Esophagus (tissue), 2 donors: ENCODE measurements at regions not wholly inside any gene's neighbourhood (a gene's known extent, or its start where the extent isn't known, plus 50 kb on each side); places are given as distances from the start of the nearest gene placed in this dataset.

ENCODE experiments used
- H3K27ac ChIP-seq, 2 donors: one replicate each; pipeline ENCODE4 v1.5.1; 2013; ENCODE audit warnings: low read depth in 2 of 2, mild to moderate bottlenecking in 2 of 2, inconsistent platforms in 1 of 2, low read length in 1 of 2, moderate library complexity in 1 of 2
- H3K27me3 ChIP-seq, 2 donors: one replicate each; pipeline ENCODE4 v1.6.1; 2013; ENCODE audit warnings: low read length in 2 of 2, control low read depth in 1 of 2, mild to moderate bottlenecking in 1 of 2; ENCODE audit not compliant: insufficient read depth in 2 of 2, control insufficient read depth in 1 of 2
- H3K36me3 ChIP-seq, 2 donors: one replicate each; pipeline ENCODE4 v1.6.1; 2013; ENCODE audit warnings: low read length in 1 of 2; ENCODE audit not compliant: control insufficient read depth in 2 of 2, insufficient read depth in 2 of 2
- H3K4me1 ChIP-seq, 2 donors: one replicate each; pipeline ENCODE4 v1.6.1; 2013; ENCODE audit warnings: low read length in 1 of 2; ENCODE audit not compliant: control insufficient read depth in 2 of 2, insufficient read depth in 2 of 2
- H3K4me3 ChIP-seq, 2 donors: one replicate each; pipeline ENCODE4 v1.5.1; 2013; ENCODE audit warnings: low read length in 2 of 2, mild to moderate bottlenecking in 2 of 2, low read depth in 1 of 2, moderate library complexity in 1 of 2
- H3K9me3 ChIP-seq, 2 donors: one replicate each; pipeline ENCODE4 v1.6.1; 2013; ENCODE audit warnings: mild to moderate bottlenecking in 2 of 2, low read depth in 1 of 2, low read length in 1 of 2, moderate library complexity in 1 of 2; ENCODE audit not compliant: control insufficient read depth in 2 of 2, insufficient read depth in 1 of 2
- WGBS, 2 donors: extraction: QIAGEN DNeasy Blood & Tissue Kit; methylation state at CpG; one replicate each; pipeline ENCODE4 v1.1.7; 2013; 5-methylcytosine and 5-hydroxymethylcytosine counted together
- donor health status: healthy with polysubstance abuse.
- donor health status: Bipolar disorder and iron deficiency.

DNA sequence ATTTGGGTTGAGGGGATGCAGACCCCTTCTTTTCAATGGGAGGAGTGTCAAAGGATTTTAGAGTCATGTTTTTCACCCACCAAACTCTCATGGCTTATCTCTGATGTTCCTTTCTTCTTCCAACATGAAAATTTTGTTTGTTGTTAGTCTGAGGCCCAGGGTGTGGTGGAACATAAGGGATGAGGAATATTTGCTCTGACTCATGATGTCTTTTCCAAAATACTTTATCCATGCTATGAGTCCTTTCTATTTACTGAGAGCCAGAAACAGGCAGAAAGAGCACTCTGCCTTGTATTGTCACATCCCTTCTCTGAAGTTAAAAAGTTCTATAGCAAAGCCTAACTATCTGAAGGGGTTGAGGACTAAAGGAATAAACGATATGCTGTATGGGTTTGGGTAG, 61.6 kb upstream of the GYPA start:
- H3K4me3 ChIP-seq: no peak overlapping the region
- H3K36me3 ChIP-seq: no peaks in the 10 kb centered on the region
- no peaks in the 10 kb centered on the region for H3K27me3 ChIP-seq
- no peak overlapping the region for H3K27ac ChIP-seq
- H3K9me3 ChIP-seq: no peaks in the 10 kb centered on the region
- H3K4me1 ChIP-seq: no peaks in the 10 kb centered on the region
- 48 to 88% methylated on average over 1 of the region's 1 CpG for WGBS, 2 donors

DNA sequence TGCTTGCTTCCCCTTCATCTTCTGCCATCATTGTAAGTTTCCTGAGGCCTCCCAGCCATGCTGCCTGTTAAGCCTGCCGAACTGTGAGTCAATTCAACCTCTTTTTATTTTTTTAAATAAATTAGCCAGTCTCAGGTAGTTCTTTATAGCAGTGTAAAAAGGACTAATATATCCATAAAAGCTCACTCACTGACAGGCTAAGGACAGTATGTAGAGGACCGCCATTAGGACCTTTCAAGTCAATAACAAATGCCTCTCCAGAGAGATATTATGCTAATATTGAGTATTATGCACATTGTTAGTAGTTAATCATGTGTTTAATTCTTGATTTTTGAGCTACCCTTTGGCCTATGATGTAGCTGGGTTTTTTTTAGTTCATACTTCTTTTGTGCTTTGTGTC, 62.6 kb upstream of the GYPA start:
- Histone ChIP-seq H3K4me1 (no peaks in the 10 kb centered on the region), H3K27me3 (no peaks in the 10 kb centered on the region), H3K9me3 (no peaks in the 10 kb centered on the region), H3K4me3 (no peak overlapping the region), H3K27ac (no peak overlapping the region), H3K36me3 (no peaks in the 10 kb centered on the region)
- 87% methylated on average over 2 of the region's 2 CpGs for whole genome bisulfite sequencing, 2 donors

DNA sequence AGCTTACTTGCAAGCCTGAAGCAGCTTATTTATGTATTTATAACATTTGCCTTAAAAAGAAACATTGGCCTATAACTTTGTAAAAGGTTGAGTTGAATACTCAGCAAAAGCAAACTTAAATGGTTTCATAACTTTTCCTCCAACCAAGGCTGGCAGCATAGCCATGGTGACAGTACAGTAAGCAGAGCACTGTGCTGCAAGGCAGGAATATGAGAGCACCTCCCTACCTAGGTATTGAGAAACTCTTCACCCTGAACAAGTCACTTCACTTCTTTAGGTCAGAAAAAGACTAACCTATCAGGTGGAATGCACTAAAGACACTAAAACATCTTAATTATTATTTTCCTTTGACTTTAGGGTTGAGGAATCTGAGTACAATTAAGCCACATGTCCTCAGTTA, 63.9 kb upstream of the GYPA start:
- Histone ChIP-seq H3K4me3 (no peak overlapping the region), H3K9me3 (no peaks in the 10 kb centered on the region), H3K36me3 (no peaks in the 10 kb centered on the region), H3K4me1 (no peaks in the 10 kb centered on the region), H3K27ac (no peak overlapping the region), H3K27me3 (no peaks in the 10 kb centered on the region)

DNA sequence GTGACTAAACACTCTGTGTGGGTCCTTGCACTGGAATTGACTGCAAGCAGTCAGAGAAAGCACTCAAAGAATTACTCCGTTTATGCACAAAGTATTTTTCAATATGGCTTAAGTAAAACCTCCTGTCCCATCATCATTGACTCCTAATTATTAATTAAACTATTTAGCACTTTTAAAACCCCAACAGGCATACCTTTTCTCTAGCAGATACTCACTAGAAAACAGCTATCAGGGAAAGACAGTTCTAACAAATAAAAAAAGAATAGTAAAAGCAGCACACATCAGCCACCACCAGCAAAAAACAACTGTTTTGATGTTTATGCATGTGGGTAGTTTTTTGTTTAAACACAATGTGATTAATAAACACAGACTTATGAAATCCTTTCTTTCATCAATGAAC, 66.2 kb upstream of the GYPA start:
- 59 to 76% methylated on average over 1 of the region's 1 CpG for WGBS, 2 donors
- Histone ChIP-seq H3K36me3 (no peaks in the 10 kb centered on the region), H3K4me1 (no peaks in the 10 kb centered on the region), H3K9me3 (no peaks in the 10 kb centered on the region), H3K4me3 (no peak overlapping the region), H3K27me3 (no peaks in the 10 kb centered on the region), H3K27ac (no peak overlapping the region)

DNA sequence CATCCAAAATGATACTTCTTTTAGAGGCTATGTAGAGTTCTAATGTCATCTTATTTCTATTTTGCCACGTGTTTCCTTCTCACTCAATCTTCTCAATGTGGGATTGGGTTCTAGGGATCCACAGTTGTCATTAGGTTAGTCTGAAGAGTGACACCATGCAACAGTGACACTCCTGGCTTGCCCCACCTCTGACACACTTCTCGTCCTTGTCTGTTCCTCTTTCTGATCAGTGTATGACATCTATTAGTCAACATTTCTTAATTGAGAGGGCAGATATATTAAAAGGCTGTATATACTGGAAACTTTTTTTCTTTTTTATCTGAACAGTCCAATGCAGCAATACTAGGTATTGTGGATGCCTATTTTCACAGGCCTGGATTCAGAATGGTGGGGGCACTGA, 67.6 kb upstream of the GYPA start:
- WGBS, 2 donors: 70 to 71% methylated on average over 2 of the region's 2 CpGs
- Histone ChIP-seq H3K4me1 (no peaks in the 10 kb centered on the region), H3K27ac (no peak overlapping the region), H3K9me3 (no peaks in the 10 kb centered on the region), H3K27me3 (no peaks in the 10 kb centered on the region), H3K4me3 (no peak overlapping the region), H3K36me3 (no peaks in the 10 kb centered on the region)

DNA sequence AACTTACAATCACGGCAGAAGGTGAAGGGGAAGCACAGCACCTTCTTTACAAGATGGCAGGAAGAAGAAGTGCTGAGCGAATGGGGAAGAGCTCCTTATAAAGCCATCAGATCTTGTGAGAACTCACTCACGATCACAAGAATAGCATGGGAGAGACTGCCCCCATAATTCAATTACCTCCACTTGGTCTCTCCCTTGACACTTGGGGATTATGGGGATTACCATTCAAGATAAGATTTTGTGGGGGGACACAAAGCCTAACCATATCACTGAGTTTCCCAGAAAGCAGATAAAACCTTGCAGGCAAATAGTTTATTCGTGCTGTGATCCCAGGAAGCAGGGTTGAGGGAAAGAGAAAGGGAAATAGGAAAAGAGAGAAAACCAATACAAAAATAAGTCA, 69.0 kb upstream of the GYPA start:
- H3K27me3 ChIP-seq: no peaks in the 10 kb centered on the region
- H3K36me3 ChIP-seq: no peaks in the 10 kb centered on the region
- 65 to 70% methylated on average over 4 of the region's 4 CpGs for WGBS, 2 donors

DNA sequence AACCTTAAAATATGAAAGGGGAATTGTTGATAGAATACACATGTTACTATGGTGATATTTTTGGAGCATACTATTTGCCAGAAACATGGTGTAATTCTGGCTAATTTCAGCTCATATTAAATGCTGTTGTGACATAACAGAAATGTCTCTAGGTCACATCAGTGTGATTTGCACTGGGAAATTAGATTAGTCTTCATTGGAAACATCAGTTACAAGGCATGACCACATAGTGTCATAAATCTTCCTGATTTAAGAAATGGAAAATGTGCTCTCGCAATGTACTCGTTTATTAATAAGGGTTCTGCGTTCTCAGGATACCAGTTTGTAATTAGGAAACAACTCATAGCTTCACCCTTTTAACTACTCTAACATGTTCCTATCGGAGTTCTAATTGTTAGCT, 72.9 kb upstream of the GYPA start:
- no peak overlapping the region for H3K4me3 ChIP-seq
- H3K9me3 ChIP-seq: no peaks in the 10 kb centered on the region
- WGBS, 2 donors: 78 to 86% methylated on average over 4 of the region's 4 CpGs
- no peak overlapping the region for H3K27ac ChIP-seq
- H3K27me3 ChIP-seq: no peaks in the 10 kb centered on the region
- no peaks in the 10 kb centered on the region for H3K4me1 ChIP-seq
- no peaks in the 10 kb centered on the region for H3K36me3 ChIP-seq

More for the DNA sequence above, 69.0 kb upstream of the GYPA start:
- Histone ChIP-seq H3K9me3 (no peaks in the 10 kb centered on the region), H3K4me3 (no peak overlapping the region), H3K4me1 (no peaks in the 10 kb centered on the region), H3K27ac (no peak overlapping the region)

DNA sequence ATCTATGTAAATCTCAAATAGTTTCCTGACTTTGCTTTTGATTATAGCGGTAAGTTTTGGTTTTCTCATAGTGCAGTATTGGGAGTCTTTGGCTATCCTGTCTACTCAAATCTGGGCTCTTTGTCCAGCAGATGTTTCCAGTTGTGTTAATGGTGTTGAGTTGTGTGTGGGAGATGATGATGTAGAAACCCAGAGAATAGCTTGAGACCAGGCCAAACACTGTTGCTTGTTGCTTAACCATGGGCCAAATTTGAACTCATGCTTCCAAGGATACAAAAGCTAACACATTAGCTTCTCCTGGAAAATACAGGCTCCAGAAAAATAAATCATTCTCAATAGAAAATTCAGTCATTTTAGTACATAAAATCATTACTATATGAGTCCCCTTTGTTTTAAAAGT, 82.6 kb upstream of the GYPA start:
- H3K4me1 ChIP-seq: no peaks in the 10 kb centered on the region
- WGBS, 2 donors: 85 to 89% methylated on average over 1 of the region's 1 CpG
- H3K27me3 ChIP-seq: no peaks in the 10 kb centered on the region
- no peak overlapping the region for H3K4me3 ChIP-seq
- no peaks in the 10 kb centered on the region for H3K36me3 ChIP-seq
- no peaks in the 10 kb centered on the region for H3K9me3 ChIP-seq
- no peak overlapping the region for H3K27ac ChIP-seq

DNA sequence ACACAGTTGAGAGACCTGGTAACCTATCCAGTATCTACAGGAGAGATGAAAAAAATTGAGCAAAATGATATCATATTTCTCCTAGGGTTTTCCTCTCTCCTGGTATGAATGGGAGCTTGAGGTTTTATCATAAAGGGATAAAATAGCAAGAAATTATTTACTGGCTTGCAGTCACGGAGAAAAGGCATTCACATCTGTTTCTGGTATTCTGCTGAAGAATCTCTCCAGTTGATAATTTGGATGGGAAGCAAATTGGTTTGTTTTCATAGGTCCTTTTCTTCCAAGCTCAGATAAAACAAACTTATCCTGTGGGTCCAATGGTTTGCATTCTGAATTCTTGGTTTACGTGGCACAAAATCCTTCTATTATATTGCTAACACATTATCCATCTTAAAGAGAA, 83.1 kb upstream of the GYPA start:
- Histone ChIP-seq H3K4me3 (no peak overlapping the region), H3K36me3 (no peaks in the 10 kb centered on the region), H3K9me3 (no peaks in the 10 kb centered on the region), H3K27ac (no peak overlapping the region), H3K27me3 (no peaks in the 10 kb centered on the region), H3K4me1 (no peaks in the 10 kb centered on the region)
- 69 to 83% methylated on average over 2 of the region's 2 CpGs for WGBS, 2 donors

DNA sequence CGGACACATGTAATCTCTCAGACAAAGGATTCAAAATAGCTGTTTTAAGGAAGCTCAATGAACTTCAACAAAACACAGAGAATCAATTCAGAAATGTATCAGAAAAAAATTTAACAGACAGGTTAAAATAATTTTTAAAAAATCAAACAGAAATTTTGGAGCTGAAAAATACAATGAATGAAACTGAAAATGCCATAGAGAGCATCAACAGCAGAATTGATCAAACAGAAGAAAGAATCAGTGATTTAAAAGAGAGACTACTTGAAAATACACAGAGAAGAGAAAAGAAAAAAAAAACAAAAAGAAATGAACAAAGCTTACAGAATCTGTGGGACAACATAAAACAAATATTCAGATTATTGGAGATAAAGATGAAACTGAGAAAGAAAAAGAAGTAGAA, 118.8 kb upstream of the GYPA start:
- Histone ChIP-seq H3K36me3 (no peaks in the 10 kb centered on the region), H3K27ac (no peak overlapping the region), H3K27me3 (no peaks in the 10 kb centered on the region), H3K9me3 (no peaks in the 10 kb centered on the region), H3K4me3 (no peak overlapping the region), H3K4me1 (no peaks in the 10 kb centered on the region)
- 89 to 98% methylated on average over 1 of the region's 1 CpG for WGBS, 2 donors
